CD1c-positive myeloid dendritic cell (primary cell): ENCODE measurements at regions not wholly inside any gene's neighbourhood (a gene's known extent, or its start where the extent isn't known, plus 50 kb on each side); places are given as distances from the start of the nearest gene placed in this dataset.

Experiments
- DNase-seq: peaks from one replicate; pipeline ENCODE4 v3.0.0-alpha.2; 2016; ENCODE audit errors: extremely low spot score

DNA sequence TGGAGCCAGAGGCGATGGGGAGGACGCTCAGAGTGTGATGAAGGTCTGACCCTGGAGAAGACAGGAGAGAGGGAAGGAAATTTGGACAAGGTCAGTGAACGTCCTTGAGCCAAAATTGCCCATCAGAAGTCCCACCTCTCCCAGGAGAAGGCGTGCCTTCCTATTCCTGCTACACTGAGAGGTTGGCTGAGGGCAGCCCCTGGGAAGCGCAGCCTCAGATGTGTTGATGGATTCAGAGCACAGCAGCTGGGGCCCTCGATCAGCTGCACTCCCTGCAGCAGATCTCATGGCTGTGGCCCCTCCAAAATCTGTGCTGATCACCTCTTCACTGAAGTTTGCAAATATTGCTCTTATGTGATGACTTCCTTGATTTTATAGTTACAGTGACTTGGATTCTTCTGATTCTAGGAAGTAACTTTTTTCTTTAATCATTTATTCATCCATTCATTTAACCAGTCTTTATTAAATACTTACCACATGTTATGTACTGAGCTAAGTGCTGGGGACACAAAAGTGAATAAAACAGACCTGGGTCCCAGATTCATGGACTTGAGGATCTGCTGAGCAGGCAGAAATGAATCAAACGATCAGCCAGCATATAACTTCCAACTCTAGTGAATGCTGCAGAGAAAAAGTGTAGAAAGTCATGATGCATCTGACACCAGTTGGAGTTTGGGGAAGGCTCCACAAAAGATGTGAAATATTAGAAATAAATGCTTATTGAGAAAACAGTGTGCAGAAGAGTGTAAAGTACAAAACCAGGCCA lies 69.6 kb upstream of the ARMC2 start:
- DNase-seq: no peak

DNA sequence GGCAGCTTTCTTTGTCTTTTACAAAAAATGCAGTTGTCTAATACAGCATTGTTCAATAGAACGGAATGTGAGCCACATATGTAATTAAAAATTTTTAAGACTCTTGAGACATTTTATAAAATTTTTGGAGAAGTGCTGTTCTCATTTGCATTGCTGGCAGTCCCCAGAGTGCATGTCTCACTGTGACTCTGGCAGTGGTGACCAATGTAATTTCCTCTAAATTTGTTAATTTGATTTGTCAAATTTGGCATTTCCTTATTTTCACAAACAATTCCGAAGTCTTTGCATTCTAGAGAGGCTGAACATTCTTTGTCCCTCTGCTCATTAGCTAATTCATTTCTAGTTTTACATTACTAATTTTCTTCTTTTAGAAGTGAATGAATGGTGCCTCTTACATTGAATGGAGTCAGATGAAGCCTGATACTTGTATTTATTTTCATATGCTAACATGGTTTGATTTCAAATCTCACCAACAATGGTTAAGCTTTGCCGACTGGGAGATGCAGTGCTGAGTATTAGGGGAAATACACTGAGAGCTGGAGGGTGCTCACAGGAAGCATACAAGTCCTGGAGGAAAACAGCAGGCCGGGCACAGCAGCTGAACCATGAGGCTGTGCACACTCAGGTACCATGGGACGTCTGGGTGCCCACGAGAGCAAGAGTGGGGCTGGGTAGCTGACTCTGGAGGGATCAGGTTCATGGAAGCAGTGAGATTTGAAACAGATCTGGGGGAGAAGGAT lies 68.5 kb upstream of the ARMC2 start:
- peak; percentile 58 for DNase-seq

DNA sequence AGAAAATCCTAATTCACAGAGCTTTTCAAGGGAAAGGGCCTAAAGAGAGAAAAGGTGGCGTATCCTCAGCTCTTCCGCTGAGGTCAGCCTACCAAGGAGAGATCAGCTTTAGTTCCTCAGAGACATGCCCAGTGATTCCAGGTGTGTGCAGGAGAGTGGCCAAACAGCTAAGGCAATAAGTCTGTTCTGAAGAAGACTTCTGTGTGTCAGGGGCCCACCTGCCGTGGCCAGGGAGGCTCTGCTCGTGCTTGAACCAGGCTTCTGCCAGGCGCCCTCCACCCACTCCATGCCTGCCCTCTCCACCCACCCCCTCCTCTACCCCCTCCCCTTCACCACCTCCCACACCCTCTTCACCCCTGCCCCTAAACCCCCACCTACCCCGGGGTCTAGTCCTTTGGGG lies 67.4 kb upstream of the ARMC2 start:
- no peak for DNase-seq

DNA sequence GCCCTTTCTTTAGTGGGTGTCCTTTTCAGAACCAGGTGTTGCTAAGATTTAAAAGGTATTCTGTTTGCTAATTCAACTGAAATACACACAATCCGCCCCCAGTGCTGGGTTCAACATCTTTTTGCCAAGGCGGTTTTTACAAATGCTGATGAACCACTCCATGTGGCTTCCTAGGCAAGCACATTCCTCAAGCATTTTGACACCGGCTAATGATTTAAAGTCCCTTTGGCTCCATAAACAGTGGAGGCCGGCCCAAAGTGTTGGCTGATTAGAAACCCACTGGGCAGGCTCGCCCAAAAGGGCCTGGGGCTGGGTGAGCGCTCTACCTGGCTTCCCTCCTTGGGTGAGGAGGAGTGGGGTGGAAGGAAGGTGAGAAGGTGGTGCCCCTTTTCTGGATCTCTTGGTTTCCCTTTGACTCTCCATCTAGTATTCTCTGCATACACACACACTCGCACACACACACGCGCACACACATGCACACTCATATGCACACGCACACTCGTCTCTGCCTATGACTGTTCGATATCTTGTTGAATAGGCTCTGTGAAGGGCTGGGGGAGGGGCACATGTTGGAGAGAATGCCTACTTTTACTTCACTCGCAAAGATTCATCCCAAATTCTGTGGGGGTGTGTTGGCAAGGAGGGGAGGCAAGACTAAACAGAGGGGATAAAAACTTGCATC lies 66.7 kb upstream of the ARMC2 start:
- DNase-seq: no peak

DNA sequence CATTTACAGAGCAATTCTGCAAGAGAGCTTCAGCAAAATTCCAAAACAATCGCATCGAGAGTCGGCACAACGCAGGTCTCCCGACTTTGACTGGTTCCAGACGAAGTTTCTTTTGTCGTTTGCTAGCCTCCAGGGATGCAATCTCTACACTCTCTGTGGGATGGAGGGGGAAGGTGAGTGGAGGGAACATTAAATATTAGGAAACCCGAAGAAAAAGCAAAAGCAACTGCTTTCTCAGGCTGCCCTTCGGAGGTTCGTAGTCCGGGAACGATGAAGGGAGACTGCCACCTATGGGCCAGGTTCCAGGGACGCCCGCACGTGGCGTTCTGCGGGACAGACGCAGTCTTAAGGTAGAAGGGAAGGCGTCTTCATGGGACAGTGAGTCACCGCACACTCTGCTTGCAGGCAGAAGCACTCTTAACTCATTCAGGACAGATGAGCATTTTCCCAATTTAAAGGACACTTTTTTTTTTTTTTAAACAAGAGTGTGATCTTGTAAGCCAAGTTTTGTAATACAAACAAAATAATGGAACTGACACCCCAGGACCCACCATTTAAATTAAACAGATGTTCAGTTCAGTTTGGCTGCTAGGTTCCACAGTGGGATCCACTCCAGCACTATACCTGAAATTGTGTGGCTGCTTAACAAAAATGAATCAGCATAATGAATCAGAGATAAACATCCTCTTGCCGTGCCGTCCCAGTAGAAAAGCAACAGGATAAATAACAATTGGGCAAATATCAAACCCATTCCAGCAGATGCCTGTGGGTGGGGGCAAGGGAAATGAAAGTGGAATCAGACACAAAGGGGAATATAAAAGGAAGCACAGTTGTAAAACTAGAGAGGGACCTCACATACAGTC lies 65.8 kb upstream of the ARMC2 start:
- DNase-seq: peak; percentile 81

DNA sequence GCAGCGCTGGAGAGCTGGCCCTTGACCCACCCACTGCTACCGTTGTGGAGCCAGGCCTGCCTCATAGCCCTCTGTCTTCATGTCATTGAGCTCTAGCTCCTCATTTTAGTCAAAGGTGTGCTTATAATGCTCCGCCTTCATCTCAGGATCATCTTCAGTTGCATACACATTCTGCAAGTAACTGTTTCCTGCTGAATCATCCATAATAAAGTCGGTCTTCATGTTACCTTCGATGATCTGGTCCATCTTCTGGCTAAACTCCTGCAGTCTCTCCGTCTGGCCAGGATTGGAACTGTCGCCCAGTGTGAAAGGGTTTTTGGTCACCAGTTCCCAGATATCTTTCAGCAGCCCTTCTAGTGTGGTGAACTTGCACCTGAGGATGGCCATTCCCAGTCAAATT lies 62.6 kb upstream of the ARMC2 start:
- no peak for DNase-seq

DNA sequence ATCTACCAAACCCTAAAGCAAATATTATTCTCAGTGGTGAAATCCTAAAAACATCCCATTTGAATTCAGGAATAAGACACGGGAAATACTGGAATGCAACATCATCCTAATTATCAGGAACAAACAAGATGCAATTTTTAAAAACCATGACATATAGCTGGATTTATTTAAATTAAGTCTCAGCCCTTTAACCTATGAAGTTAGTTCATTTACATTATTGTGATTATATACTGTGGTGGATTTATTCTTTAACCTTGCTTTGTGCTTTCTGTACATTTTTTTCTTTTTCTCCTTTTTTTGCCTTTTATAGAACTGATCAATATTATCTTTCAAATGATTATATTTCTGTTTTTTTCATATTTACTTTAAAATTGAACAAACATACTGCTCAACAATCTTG lies 59.8 kb upstream of the ARMC2 start:
- no peak for DNase-seq

DNA sequence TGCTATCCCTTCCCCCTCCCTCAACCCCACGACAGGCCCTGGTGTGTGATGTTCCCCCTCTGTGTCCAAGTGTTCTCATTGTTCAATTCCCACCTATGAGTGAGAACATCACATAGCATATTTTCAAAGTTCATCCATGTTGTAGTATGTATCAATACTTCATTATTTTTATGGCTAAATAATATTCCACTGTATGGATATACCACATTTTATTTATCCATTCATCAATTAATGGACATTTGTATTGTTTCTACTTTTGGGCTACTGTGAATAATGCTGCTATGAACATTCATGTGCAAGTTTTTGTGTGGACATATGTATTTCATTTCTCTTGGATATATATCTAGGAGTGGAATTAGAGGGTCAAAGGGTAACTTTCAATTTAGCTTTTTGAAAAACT lies 58.7 kb upstream of the ARMC2 start:
- DNase-seq: no peak

DNA sequence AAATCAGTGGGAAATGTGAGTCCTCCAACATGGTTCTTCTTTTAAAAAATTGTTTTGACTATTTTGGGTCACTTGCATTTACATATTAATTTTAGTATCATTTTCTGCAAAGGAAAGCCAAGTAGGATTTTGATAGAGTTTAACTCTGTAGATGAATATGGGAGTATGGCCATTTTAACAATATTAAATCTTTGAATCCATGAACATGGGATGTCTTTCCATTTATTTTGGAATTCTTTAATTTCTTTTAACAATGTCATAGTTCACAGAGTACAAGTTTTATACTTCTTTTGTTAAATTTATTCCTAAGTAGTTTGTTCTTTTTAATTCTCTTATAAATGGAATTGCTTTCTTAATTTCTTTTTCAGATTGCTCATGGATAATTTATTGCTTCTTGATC lies 56.5 kb upstream of the ARMC2 start:
- no peak for DNase-seq

DNA sequence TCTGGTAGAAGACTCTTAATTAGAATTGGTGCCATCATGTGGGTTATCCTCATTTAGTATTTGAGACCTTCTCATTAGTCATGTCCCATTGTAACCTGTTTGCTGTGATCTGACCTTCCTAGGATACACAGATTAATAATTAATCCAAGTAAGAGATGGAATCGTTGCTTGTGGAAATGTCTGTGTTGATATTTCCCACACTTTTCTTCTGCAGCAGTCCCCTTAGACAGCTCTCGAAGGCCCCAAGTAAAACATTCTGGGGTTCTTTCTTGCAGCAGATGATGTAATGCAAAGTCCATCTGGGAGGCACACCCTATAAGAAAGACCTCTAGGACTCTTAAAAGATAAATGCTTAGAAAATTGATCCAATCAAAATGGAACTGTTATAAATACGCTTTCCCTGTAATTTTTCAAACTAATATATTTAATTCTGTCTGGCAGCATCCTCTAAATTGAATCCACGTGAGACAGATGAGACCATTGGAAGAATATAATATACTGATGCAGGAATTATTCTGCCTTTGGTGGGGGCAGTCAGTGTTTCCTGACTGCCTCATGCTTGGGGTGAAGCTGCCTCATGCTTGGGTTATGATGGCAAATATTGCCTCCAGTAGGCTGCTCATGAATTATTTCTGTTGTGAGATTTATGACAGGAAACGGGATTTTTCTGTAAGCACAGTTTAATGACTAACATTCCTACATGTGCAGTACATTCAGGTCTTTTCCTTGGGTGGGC lies 54.5 kb upstream of the ARMC2 start:
- DNase-seq: no peak

DNA sequence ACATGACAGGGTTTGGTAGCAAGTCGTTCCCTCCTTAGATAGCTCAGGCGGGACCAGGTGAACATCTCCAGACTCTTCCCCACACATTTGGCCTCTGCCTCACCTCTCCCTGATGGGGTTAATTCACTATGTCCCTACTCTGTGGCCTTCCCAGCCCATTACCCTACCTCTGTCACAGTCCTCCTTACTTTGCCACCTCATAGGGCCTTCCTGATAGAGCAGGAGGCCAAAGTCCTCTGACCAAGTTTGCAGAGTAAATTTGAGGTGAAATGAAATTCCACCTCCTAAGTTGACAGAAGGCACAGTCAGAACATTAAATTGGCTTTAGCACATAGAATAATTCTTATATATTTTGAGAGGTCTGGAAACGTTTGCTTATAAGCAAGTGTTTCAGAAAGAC lies 53.1 kb upstream of the ARMC2 start:
- no peak for DNase-seq

DNA sequence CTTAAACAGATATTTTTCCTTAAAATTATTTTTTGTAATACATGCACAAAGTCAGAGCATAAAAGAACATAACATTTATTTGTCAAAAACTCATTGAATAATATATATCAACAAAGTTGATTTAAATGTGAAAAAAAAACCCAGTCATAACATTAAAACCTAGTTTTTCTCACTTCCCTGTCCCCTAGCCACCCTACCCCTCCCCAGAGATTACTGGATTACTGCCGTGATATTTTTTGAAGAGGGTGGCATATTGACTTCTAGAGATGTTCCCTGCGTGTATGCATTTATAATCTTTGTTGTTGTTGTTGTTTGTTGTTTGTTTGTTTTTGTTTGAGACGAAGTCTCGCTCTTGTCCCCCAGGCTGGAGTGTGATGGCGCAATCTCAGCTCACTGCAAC lies 52.4 kb upstream of the ARMC2 start:
- peak; percentile 48 for DNase-seq

DNA sequence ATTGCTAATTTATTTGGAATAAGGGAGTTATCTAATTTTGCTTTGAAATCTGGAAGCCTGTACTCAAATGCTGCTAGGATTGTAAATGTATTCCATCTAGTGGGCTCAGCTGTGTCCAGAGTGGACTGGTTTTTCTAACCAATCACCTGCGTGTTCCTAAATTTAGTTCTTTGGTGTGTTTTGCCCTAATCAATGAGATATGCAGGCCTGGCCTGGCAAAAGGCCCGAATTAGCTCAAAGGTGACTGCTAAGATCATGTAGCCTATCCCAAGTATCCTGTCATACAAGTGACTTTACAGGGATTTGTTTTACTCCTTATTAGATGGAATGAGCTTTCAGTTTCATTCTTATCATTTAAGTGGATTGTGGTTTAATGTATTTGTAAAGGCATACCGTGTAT lies 51.3 kb upstream of the ARMC2 start:
- DNase-seq: no peak

DNA sequence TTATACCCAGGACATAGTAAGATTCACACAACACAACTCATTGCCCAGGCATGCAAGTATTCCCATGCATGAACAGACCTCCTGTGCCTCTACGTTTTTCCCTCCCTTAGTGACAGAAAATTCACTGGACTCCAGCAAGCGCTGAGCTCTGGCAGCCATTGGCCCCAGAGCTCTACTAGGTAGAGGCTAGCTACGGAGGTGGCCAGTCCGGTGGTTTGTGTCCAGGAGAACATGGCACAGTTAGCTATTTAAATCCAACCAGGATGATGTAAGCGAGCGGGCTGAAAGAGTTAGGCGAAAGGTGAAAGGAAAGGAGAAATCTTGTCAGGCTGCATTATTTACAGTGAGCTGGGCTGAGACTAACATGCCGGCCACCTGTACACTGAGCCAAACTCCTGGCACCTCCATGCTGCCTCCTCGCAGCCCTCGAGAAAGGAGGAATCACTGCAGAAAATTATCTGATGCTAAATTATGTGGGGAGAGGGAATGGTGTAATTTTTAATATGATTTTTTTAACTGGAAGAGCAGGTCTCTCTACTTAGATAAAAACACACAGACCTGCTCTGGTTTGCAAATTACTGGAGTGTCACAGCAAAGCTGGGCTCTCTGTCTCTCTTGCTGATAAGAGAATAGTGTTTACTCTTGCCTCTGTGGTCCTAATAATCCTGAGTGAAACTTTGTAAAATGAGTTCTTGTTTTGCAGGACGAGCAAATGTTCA lies 50.1 kb upstream of the ARMC2 start:
- DNase-seq: no peak
